ENCODE measurements at regions not wholly inside any gene's neighbourhood (a gene's known extent, or its start where the extent isn't known, plus 50 kb on each side); places are given as distances from the start of the nearest gene placed in this dataset.

GRCh38 chrX:8939322-8939721 is 94.6 kb downstream of the FAM9B start:
- H3K27ac Mint-ChIP-seq: no peak overlapping the region
- no peaks in the 10 kb centered on the region for H3K4me1 Mint-ChIP-seq

GRCh38 chrX:8927701-8928100 is 106.2 kb downstream of the FAM9B start:
- no peak for DNase-seq
- peaks cover 4% of the 10 kb centered on the region for H3K27me3 Mint-ChIP-seq (ENCODE audit: low read depth, poor library complexity)
- peak overlapping the region; percentile 52 for H3K27ac Mint-ChIP-seq
- no peak for TF ChIP-seq CTCF (IDR thresholded peaks at IDR 0.05)
- no peak overlapping the region for H3K4me3 Mint-ChIP-seq
- H3K9me3 Mint-ChIP-seq: peaks cover 26% of the 10 kb centered on the region
- no peaks in the 10 kb centered on the region for H3K4me1 Mint-ChIP-seq
- no peaks in the 10 kb centered on the region for H3K36me3 Mint-ChIP-seq (ENCODE audit: low read depth)

More at GRCh38 chrX:8939322-8939721, 94.6 kb downstream of the FAM9B start:
- Mint-ChIP-seq H3K4me3 (no peak overlapping the region), H3K27me3 (ENCODE audit: low read depth, poor library complexity) (peaks cover 3% of the 10 kb centered on the region), H3K9me3 (peaks cover 58% of the 10 kb centered on the region), H3K36me3 (ENCODE audit: low read depth) (peaks cover 5% of the 10 kb centered on the region)
- no peak for DNase-seq
- no peak for TF ChIP-seq CTCF (IDR thresholded peaks at IDR 0.05)

GRCh38 chrX:8927066-8927635 is 106.8 kb downstream of the FAM9B start:
- no peaks in the 10 kb centered on the region for H3K4me1 Mint-ChIP-seq
- H3K36me3 Mint-ChIP-seq (ENCODE audit: low read depth): no peaks in the 10 kb centered on the region
- H3K9me3 Mint-ChIP-seq: peaks cover 22% of the 10 kb centered on the region
- no peak overlapping the region for H3K4me3 Mint-ChIP-seq
- no peak for TF ChIP-seq CTCF (IDR thresholded peaks at IDR 0.05)
- no peak for DNase-seq
- peaks cover 4% of the 10 kb centered on the region for H3K27me3 Mint-ChIP-seq (ENCODE audit: low read depth, poor library complexity)
- H3K27ac Mint-ChIP-seq: no peak overlapping the region

- DNase-seq: no peak
- no peak for TF ChIP-seq CTCF (IDR thresholded peaks at IDR 0.05)
- H3K4me3 Mint-ChIP-seq: no peak overlapping the region
- H3K27ac Mint-ChIP-seq: no peak overlapping the region
- no peaks in the 10 kb centered on the region for H3K36me3 Mint-ChIP-seq (ENCODE audit: low read depth)
- H3K9me3 Mint-ChIP-seq: peaks cover 15% of the 10 kb centered on the region
- peaks cover under 1% of the 10 kb centered on the region for H3K27me3 Mint-ChIP-seq (ENCODE audit: low read depth, poor library complexity)
- H3K4me1 Mint-ChIP-seq: no peaks in the 10 kb centered on the region
Observed at GRCh38 chrX:8921615-8922014, 112.3 kb downstream of the FAM9B start.

- Mint-ChIP-seq H3K27ac (no peak overlapping the region), H3K27me3 (ENCODE audit: low read depth, poor library complexity) (no peaks in the 10 kb centered on the region), H3K36me3 (ENCODE audit: low read depth) (no peaks in the 10 kb centered on the region), H3K4me3 (no peak overlapping the region), H3K9me3 (peaks cover 12% of the 10 kb centered on the region), H3K4me1 (no peaks in the 10 kb centered on the region)
- TF ChIP-seq CTCF (IDR thresholded peaks at IDR 0.05): no peak
- DNase-seq: no peak
Observed at GRCh38 chrX:8919801-8920200, 114.1 kb downstream of the FAM9B start.

GRCh38 chrX:8916697-8917096 is 115.5 kb upstream of the FAM9A start:
- no peak for DNase-seq
- Mint-ChIP-seq H3K9me3 (peaks cover 22% of the 10 kb centered on the region), H3K27me3 (ENCODE audit: low read depth, poor library complexity) (peaks cover 4% of the 10 kb centered on the region), H3K27ac (no peak overlapping the region), H3K4me1 (no peaks in the 10 kb centered on the region), H3K4me3 (no peak overlapping the region), H3K36me3 (ENCODE audit: low read depth) (no peaks in the 10 kb centered on the region)
- no peak for TF ChIP-seq CTCF (IDR thresholded peaks at IDR 0.05)

All from nephron progenitor cell (in vitro differentiated cells).